ENCODE measurements at regions not wholly inside any gene's neighbourhood (a gene's known extent, or its start where the extent isn't known, plus 50 kb on each side); places are given as distances from the start of the nearest gene placed in this dataset.

DNA sequence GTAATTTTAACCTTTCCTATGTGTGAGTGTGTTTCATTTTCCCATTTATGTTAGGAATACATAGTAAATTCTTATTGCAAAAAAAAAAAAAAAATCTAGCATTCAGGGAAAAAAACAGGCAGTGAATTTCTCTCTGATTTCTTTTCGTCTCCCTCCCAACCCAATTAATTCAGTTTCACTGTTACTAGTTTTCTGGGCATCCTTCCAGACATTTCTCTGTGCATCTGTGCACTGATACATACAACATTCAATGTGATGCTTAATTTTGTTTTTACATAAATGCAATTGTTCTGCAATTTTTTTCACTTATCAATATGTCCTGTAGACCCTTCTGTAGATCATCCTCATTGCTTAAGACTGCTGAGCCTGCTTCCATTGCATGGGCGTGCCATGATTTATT, 694.3 kb upstream of the TBX3 start:
- no peak for TF ChIP-seq POLR2A (IDR thresholded peaks at IDR 0.05; ENCODE audit: low read length)
- no peak for TF ChIP-seq GATA1 (IDR thresholded peaks at IDR 0.05; ENCODE audit: low read depth, low read length)

Data from erythroblast (primary cell).